ACHN (cell line): ENCODE measurements at regions not wholly inside any gene's neighbourhood (a gene's known extent, or its start where the extent isn't known, plus 50 kb on each side); places are given as distances from the start of the nearest gene placed in this dataset.
"Not testable (repeated sequence)": the region's sequence is repeated elsewhere in the genome, so short reads cannot be mapped to it uniquely, and the experiment has no call there.

Source experiments
- DNase-seq: peaks from one replicate; pipeline ENCODE4 v3.0.0-alpha.2; 2015
- in situ Hi-C: cut with HindIII; loops from 2 replicates; pipeline ENCODE4 v1.10.0; 2017; ENCODE audit warnings: low sequenced_read_pairs, low pct_ligation_motif_present, low pct_unique_long_range_greater_than_20kb

DNA sequence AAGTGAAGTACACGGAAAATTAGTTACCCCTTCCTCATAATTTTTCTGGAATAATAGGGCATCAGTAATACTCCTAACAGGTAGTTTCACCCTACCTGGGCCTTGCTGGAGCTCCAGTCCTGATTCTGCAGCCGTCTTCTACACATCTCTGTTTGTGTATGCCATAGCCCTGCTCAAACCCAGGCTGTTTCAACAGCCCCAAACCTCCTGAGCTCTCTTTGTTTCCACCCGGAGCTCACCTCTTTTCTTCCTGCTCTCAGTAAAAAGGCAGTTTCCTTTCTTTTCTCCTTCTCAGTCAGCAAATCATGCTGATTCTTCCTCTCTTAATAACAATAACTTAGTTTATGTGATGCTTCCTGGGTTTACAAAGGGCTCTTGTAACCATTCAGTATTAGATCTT lies 355.1 kb upstream of the RUNX1 start:
- DNase-seq = no peak
- in situ Hi-C loops = no loop called here

DNA sequence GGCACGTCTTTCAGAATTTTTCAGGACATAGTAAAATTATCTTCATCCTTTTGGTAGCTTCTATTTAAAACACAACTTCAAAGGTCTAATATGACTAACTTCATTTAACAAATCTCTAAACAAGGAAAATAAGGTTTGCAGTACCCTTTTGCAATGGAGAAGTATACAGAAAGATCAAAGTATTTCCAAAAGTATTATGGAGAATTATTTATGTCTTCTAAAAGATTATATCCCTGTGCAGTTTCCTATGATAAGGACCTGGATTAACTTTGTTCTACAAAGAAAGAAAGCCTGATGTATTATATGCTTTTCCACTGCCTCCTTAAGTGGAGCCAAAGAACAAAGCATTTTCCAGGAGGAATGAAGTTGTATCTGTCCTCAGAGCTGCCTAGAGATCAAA lies 353.0 kb upstream of the RUNX1 start:
- no peak for DNase-seq
- in situ Hi-C loops = no loop called here

DNA sequence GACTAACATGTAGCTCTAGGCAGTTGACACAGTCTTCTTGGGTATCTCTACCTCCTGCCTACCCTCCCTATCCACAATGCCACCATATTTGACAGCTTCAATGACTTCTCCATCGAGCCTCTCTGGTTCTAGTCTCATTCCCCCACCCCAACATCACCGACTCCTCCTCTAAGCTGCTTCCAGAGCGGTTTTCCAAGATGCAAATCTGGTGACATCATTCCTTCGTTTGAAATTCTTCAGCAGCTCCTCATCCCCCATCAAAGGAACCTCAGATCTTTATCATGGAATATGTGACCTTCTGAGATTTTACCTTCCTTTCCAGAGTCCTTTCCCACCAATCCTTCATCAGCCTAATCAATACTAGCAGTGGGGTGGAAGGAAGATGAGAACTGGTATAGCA lies 352.4 kb upstream of the RUNX1 start:
- in situ Hi-C loops = no loop called here
- no peak for DNase-seq

DNA sequence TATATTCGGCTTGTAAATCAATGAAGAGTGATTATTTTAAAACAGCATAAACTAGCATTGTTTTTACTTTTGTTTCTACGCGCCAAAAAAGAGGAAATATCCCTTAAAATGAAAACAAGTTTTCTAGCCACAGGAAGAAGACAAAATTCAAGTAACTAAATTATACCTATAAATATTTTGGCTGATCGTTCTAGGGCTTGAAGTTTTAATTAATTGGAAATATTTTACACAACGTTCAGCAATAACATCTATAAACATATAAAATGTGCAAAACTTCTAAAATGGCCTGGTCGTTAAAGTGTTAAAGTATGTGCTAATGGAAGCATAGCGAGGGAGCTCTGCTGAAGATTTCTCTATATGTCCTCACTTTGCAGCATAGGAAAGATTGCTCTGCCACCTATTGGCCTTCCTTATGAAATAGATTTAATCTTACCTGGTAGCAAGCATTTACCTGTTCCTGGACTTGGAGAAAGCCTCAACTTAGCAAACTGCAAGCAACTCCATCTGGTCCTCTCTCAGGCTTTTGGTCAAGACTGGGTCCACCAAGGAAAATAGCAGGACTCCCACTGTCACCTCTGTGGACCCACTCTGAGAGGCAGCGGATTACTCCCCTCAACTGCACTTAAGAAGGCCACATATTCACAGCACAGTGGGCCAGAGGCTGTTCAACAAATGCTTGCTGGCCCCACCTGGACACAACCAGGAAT lies 351.3 kb upstream of the RUNX1 start:
- in situ Hi-C loops = no loop called here

DNA sequence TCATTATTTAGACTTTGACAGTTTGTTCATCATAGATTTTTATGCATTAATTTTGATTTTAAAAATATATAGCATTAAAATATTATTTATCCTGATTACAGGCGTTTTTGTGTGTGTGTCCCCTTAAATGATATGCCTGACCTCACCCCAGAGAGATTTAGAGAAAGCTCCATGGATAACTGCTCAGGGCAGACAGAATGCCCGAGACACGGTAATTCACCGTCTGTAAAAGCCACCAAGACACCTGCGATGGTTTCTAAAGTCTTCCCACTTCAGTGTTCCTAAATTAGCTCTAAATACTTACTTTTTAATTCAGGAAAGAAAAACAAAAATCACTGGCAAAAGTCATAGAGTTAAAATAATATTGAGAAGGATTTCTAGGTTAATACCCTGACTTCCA lies 350.6 kb upstream of the RUNX1 start:
- peak; percentile 32 for DNase-seq
- in situ Hi-C loops = no loop called here

More for the DNA sequence above, 351.3 kb upstream of the RUNX1 start:
- peak; percentile 80 for DNase-seq

DNA sequence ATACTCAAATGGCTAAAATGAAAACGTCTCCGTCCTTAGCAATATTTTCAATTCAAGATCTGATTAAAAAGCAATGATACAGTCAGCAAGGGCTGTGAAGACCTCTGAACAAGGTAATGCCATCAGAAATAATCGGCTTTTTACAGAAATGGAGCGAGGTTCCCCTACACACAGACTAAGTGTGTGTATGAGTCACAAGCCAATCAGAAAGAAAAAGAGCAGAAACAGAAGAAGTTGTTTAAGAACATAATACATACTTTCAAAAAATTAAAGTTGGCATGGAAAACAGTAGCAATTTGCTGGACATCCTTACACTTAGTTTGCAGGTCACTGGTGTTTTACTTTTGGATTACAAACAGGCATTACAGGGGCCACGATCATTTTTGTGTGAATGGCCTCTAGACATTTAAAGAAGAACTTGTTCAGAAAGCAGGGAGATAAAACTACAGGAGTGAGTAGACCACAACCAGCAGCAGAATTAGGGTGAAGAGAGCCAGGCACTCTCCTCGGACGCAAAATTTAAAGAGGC lies 350.0 kb upstream of the RUNX1 start:
- in situ Hi-C loops = no loop called here
- DNase-seq = peak; percentile 19

DNA sequence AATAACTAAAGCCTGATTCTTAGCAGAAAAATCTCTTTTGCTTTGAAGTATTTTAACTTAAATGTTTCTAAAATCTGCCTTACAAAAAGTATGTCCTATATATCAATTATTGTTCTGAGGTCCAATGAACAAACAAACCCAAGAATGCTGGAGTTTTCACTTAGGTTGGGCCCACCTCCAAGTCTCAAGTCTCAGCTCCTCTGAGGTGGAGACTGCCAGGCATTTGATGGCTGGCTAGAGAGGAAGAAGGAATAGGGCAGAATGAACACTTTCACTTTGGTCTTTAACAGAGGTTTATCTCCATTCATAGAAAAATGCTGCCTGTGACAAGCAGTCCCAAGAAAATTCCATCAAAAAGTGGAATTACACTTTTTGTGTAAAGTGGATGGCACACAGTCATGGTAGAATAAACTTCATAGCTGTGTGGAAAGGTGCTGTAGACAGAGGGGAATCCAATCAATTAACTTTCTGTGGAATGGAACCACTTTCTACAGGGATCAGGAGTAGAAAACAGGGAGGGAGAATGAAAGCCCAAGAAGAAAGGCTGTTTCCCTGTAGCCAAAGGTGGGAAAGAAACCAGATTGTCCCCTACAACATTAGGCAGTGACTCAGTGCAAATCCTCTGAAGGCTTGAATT lies 349.4 kb upstream of the RUNX1 start:
- peak; percentile 33 for DNase-seq
- in situ Hi-C loops = no loop called here

DNA sequence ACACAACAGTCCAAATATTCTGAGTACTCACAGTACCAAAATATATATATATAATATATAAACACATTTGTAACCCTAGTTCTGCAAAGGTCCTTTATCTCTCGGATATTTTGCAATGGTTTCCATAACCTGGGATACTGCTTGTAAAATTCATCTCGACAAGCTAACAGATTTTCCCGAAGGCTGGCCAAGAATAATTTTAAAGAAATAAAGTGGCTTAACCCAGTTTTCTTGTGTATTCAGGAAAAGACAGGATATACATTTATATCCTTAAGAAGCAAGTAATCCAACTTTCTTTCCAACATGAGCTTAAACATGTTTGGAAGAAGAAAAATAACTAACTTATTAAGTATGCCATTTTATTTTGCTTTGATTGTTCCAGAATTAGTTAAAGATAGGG lies 348.7 kb upstream of the RUNX1 start:
- in situ Hi-C loops = no loop called here
- DNase-seq = no peak

DNA sequence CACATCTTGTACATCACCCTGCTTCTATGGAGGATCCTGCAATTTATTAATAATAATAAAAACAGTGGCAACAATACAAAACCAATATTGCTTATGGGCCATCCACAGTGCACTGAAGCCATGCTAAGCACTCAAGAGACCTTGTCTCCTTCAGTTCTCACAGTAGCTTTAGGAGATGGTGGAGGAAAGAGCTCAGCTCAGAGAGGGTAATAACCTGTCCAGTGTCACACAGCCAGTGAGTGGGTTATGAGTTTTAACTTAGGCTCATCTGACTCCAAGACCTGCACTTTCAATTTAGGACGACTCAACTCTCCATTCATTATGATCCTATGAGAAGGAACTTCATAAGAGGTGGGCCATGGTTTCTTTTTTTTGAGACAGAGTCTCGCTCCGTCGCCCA lies 347.6 kb upstream of the RUNX1 start:
- in situ Hi-C loops = no loop called here
- no peak for DNase-seq

DNA sequence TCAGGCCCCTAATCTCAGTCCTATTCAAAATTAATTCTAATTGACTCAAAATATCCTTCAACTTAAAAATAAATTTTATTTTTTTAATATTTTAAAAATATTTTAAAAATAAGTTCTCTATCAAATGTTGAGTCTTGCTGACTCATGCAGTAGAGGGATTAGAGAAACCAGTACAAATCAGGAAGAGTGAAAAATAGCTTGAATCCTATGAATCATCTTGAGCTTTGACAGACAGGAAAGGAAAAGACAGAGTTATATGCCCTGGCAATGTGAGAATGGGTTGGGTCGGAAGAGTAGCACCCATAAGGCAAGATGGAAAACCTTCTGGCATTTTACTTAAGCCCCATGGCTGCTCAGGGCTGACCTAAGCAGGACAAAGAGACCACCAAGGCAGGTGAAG lies 346.6 kb upstream of the RUNX1 start:
- in situ Hi-C loops = no loop called here
- DNase-seq = peak; percentile 24

DNA sequence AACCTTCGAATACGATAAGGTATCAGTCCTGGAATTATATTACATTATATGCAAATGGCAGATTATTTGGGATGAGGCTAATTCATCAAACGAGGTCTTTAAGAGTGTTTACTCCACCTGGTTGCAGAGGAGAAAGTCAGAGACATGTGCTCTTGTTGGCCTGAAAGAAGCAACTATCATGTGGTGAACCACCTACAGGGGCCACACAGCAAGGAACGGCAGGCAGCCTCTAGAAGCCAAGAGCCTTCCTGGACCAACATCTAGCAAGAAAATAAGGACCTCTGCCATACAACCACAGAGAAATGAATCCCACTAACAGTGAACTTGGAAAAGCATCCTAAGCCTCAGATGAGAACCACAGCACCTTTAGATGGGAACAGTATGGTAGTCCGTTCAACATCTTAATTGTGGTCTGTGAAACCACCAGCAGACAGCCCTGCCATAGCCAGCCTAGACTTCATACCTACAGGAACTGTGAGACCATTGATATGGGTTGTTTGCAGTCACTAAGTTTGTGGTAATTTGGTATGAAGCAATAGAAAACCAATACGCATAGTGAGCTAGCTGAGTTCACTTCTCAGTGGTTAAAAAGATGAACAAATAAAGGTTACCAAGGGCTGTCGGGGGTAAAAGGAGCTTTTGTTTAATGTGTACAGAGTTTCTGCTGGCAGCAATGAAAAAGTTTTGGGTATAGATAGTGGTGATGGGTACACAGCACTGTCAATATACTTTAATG lies 345.7 kb upstream of the RUNX1 start:
- no peak for DNase-seq
- in situ Hi-C loops = no loop called here

DNA sequence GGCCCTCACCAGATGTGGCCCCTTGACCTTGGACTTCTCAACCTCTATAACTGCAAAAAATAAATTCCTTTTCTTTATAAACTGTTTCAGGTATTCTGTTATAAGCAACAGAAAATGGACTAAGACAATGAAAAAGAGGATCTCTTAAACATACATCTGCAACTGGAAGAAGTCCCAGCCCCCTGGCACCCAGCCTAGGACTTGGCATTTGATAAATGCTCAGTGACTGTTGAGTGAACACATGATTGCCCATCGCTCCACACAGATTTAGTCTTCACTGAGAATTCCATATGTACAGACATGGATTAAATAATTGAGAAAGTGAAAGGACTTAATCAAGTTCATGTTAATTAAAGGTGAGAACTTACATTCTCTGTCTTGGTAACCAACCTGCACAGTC lies 344.9 kb upstream of the RUNX1 start:
- in situ Hi-C loops = no loop called here
- no peak for DNase-seq

DNA sequence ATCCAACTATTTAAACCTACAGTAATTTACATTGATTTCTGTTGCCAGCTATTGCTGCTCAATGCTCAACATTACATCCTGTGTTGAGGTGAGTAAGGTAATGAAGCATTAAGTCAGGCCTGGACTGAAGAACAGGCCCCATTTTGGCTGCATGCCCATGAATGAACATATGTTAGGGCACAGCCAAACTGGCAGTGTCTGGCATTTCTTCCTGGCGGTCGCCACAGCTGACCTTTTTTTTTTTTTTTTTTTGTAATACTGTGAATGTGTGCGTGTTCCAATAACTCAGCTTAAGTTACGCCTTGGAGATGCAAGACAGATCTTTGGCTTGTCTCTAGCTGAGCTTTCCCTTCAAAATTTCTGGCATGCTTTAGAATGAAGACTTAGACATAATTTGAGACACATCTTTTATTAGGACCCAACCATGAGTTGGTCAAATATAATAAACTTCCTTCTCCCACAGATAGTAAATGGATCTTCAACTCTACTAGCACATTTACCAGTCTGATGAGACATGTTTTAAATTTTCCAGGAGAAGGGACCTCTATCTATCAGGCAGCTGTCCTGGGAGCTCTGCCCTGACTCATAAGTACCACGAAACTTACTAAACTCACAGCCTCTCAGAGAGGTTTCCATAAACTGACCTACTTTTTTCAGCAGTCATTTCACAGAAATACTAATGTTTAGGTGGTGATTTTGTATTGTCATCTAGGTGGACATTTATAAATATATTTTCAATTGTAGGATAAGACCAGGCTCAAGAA lies 341.1 kb upstream of the RUNX1 start:
- in situ Hi-C loops = no loop called here
- DNase-seq = peak; percentile 12

DNA sequence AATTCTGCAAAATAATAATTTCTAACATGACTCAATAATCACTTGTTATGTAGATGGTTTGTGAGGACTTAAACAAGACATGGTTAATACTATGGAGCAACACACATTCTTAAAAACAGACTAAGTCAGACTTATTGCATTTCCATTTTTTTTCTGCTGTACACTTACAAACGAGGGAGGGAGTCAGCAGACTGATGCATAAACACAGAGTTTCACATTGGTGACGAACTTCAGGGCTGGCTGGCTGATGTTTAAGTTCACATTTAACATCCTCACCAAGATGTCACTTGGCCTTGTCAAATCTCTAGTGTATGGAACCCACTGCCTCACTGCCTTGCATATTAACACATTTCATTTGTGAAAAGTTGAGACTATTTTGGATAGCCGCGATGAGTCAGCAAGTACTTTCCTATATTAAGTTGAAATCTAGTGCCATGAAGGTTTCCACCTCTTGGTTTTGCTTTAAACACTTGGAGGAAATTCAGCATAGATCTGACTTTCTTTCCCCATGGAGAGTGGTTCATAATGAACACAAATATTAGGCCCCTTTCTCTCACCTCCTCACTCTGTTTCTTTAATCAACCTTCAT lies 337.5 kb upstream of the RUNX1 start:
- no peak for DNase-seq
- in situ Hi-C loops = no loop called here

DNA sequence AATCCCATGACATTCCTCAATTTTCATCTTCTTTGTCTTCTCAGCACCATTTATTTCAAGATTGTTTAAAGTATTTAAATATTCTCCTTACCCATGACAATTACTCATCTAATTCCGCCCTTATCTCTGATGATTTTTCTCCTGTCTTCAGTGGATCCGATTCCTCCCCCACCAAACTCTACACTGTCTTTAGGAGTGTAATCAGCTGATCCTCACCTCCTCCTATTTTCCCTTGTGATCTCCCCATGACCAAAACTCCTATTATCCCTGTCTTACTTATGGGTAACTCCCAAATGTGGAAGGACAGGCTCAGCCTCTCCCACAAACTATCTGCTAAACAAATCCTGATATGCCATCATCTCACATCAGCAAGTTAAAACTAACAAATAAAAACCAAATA lies 335.3 kb upstream of the RUNX1 start:
- in situ Hi-C loops = no loop called here
- no peak for DNase-seq

DNA sequence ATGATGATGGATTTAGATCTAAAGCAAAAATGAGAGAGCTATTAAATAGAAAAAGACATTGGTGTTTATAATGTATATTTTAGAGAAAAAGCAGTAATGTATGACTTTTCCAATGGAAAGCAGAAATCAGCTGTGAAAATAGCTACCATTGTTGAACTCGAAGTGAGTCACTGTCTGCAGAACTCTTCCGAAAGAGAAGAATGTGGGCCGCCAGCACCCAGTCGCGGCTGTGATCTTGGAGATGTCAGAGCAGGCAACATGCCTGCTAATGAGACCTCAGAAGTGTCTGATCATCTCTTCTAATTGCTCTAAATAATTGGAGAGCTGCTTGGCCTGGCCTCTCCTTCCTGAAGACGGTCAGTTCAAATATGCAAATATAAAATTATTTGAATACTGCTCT lies 333.6 kb upstream of the RUNX1 start:
- no peak for DNase-seq
- in situ Hi-C loops = no loop called here

DNA sequence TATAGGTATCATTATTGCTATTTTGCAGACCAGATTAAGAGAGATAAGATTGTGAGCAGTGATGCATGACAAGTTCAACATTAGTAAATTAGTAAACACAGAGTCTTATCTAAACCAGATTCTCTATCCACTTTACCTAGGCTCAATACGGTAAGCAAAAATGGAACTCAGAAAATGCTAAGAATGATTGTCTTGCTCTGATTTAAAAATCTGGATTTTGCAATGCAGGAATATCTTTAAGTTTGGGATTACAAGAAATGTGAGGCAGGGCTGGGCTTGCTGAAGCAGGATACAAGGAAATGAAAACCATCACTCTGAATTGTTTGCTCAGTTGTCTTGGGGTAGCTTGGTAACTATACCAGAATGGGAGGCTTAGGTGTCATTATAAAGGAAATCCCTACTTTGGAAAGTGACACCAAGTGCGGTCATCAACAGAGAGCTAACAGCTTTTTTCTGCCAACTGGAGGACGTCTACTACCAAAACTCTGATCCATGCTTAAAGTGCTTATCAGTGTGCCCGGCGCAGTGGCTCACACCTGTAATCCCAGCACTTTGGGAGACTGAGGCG lies 332.7 kb upstream of the RUNX1 start:
- in situ Hi-C loops = no loop called here
- DNase-seq = no peak

DNA sequence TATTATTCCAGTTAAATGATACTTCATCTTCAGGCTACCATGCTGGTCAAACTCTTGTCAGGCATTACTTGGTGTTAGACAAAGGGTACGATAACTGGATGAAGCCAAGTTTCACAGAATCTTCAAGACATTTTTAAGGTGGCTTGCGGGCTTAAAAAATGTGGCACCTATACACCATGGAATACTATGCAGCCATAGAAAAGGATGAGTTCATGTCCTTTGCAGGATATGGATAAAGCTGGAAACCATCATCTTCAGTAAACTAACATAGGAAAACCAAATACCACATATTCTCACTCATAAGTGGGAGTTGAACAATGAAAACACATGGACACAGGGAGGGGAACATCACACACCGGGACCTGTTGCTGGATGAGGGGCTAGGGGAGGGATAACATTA lies 331.2 kb upstream of the RUNX1 start:
- DNase-seq, in situ Hi-C loops: not testable (repeated sequence)
